ENCODE measurements at regions not wholly inside any gene's neighbourhood (a gene's known extent, or its start where the extent isn't known, plus 50 kb on each side); places are given as distances from the start of the nearest gene placed in this dataset.

DNA sequence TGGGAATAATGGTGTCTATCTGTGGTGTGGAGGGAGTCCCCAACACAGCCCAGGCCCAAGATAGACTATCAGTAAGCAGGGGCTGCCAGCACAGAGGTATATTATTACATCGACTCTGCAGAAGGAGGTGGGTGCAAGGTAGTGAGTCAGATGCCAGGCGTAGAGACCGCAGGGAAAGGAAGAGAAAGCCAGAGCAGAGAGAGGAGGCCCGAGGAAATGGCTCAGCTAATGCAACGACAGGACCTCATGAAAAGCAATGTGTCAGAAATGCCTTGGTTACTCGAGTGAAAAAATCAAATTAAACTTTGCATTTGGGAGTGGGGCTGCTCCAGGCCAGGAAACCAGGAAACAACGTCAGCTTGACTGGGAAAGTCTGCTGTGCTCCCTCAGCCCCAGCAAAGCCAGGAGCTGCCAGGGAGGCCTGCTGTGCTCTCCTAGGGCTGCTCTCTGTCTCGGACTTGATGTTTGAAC lies 173.2 kb downstream of the SUDS3 start:
- Mint-ChIP-seq H3K9me3 (ENCODE audit: unreplicated experiment) (peaks cover 3% of the 10 kb centered on the region), H3K4me1 (ENCODE audit: unreplicated experiment) (no peaks in the 10 kb centered on the region), H3K27me3 (ENCODE audit: unreplicated experiment) (peaks cover 2% of the 10 kb centered on the region), H3K36me3 (ENCODE audit: low read depth, unreplicated experiment) (no peaks in the 10 kb centered on the region), H3K27ac (ENCODE audit: unreplicated experiment) (no peak overlapping the region), H3K4me3 (ENCODE audit: unreplicated experiment) (no peak overlapping the region)
- TF ChIP-seq CTCF (IDR thresholded peaks at IDR 0.05; ENCODE audit: unreplicated experiment), result no peak
- DNase-seq (ENCODE audit: low spot score), result no peak

- DNase-seq (ENCODE audit: low spot score), result no peak
- H3K9me3 Mint-ChIP-seq (ENCODE audit: unreplicated experiment), result peaks cover 3% of the 10 kb centered on the region
- no peaks in the 10 kb centered on the region for H3K36me3 Mint-ChIP-seq (ENCODE audit: low read depth, unreplicated experiment)
- peaks cover 2% of the 10 kb centered on the region for H3K27me3 Mint-ChIP-seq (ENCODE audit: unreplicated experiment)
- no peak overlapping the region for H3K4me3 Mint-ChIP-seq (ENCODE audit: unreplicated experiment)
- TF ChIP-seq CTCF (IDR thresholded peaks at IDR 0.05; ENCODE audit: unreplicated experiment), result no peak
- H3K27ac Mint-ChIP-seq (ENCODE audit: unreplicated experiment), result no peak overlapping the region
- no peaks in the 10 kb centered on the region for H3K4me1 Mint-ChIP-seq (ENCODE audit: unreplicated experiment)
These were observed 177.6 kb downstream of the SUDS3 start for GRCh38 chr12:118553856-118554504.

DNA sequence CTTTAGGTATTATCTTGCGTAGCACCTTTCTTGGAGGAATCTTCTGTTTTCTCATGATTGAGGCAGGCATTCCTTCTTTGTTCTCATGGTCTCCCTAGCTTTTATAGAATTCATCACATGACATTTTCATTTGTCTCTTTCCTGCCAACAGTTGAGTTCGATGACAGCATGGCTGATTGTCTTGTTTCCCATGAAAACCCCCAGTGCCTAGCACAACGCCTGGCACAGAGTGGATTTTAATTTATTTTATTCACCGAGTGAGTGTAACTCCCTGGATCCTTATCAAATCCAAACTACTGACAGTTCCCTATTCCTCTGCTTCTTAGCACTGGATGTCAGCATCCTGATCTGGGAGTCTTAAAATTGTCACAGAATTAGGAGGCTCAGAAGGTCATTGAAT lies 182.6 kb downstream of the SUDS3 start:
- H3K27ac Mint-ChIP-seq (ENCODE audit: unreplicated experiment), result no peak overlapping the region

DNA sequence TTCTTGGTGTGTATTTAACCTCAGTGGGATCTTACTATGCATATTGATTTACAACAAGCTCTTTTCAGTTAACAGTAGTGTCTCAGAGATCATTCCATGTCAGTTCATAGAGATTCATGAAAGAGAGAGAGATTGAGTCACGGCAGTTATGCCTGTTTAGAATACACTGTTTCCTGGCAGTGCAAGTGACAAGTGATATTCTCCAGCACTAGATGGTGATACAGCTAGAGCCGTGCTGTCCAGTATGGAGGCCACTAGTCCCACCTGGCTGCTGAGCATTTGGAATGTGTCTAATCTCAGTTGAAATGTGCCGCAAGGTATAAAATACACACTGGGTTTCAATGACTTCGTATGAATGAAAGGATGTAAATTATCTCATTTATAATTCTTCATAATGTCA lies 184.4 kb downstream of the SUDS3 start:
- Mint-ChIP-seq H3K27me3 (ENCODE audit: unreplicated experiment) (peaks cover 1% of the 10 kb centered on the region), H3K27ac (ENCODE audit: unreplicated experiment) (no peak overlapping the region), H3K9me3 (ENCODE audit: unreplicated experiment) (peaks cover 4% of the 10 kb centered on the region), H3K4me3 (ENCODE audit: unreplicated experiment) (no peak overlapping the region), H3K4me1 (ENCODE audit: unreplicated experiment) (no peaks in the 10 kb centered on the region), H3K36me3 (ENCODE audit: low read depth, unreplicated experiment) (no peaks in the 10 kb centered on the region)
- no peak for DNase-seq (ENCODE audit: low spot score)
- TF ChIP-seq CTCF (IDR thresholded peaks at IDR 0.05; ENCODE audit: unreplicated experiment), result no peak

More for the DNA sequence above, 182.6 kb downstream of the SUDS3 start:
- Mint-ChIP-seq H3K36me3 (ENCODE audit: low read depth, unreplicated experiment) (no peaks in the 10 kb centered on the region), H3K4me1 (ENCODE audit: unreplicated experiment) (no peaks in the 10 kb centered on the region), H3K9me3 (ENCODE audit: unreplicated experiment) (no peaks in the 10 kb centered on the region), H3K27me3 (ENCODE audit: unreplicated experiment) (peaks cover 3% of the 10 kb centered on the region), H3K4me3 (ENCODE audit: unreplicated experiment) (no peak overlapping the region)
- no peak for TF ChIP-seq CTCF (IDR thresholded peaks at IDR 0.05; ENCODE audit: unreplicated experiment)
- no peak for DNase-seq (ENCODE audit: low spot score)

GRCh38 chr12:118571730-118572129 lies 195.4 kb downstream of the SUDS3 start:
- H3K27ac Mint-ChIP-seq (ENCODE audit: unreplicated experiment), result no peak overlapping the region
- no peaks in the 10 kb centered on the region for H3K36me3 Mint-ChIP-seq (ENCODE audit: low read depth, unreplicated experiment)
- H3K27me3 Mint-ChIP-seq (ENCODE audit: unreplicated experiment), result no peaks in the 10 kb centered on the region
- H3K4me1 Mint-ChIP-seq (ENCODE audit: unreplicated experiment), result no peaks in the 10 kb centered on the region
- H3K4me3 Mint-ChIP-seq (ENCODE audit: unreplicated experiment), result no peak overlapping the region
- H3K9me3 Mint-ChIP-seq (ENCODE audit: unreplicated experiment), result peaks cover 5% of the 10 kb centered on the region
- no peak for DNase-seq (ENCODE audit: low spot score)
- TF ChIP-seq CTCF (IDR thresholded peaks at IDR 0.05; ENCODE audit: unreplicated experiment), result no peak

All from endothelial cell (in vitro differentiated cells).